NT2/D1 (cell line): ENCODE measurements at regions not wholly inside any gene's neighbourhood (a gene's known extent, or its start where the extent isn't known, plus 50 kb on each side); places are given as distances from the start of the nearest gene placed in this dataset.

Experiments used
- SUZ12 ChIP-seq: IDR thresholded peaks from 2 replicates; pipeline ENCODE4 v1.6.1; 2011; ENCODE audit not compliant: insufficient read length, insufficient read depth; ENCODE audit errors: extremely low read depth
- ZNF274 ChIP-seq: IDR thresholded peaks from 2 replicates; pipeline ENCODE4 v1.6.1; 2011; ENCODE audit warnings: mild to moderate bottlenecking, low read depth, low read length

DNA sequence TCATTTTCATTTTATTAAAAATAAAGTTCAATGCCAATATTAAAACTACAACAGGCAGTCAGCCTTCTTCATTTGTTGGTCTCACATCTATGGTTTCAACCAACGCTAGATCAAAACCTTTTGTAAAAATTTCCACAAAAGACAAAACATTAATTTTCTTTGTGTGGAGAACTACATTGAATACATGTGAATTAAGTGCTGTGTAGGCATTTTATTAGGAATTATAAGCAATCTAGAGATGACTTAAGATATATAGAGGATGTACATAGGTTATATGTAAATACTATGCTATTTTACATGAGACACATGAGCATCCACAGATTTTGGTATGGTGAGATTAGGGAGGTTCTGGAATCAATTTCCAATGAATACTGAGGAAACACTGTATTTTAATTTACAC, 94.2 kb downstream of the CYLC2 start:
- TF ChIP-seq ZNF274 (no peak), SUZ12 (no peak)
